Ovary (tissue), 7 donors: ENCODE measurements at regions not wholly inside any gene's neighbourhood (a gene's known extent, or its start where the extent isn't known, plus 50 kb on each side); places are given as distances from the start of the nearest gene placed in this dataset.

Experiments
- DNase-seq, 5 donors: peaks; one replicate each; pipeline ENCODE4 v3.0.0-alpha.2; 2019 to 2020
- H3K27ac ChIP-seq, 2 donors: fragments of 200-600 bp; one replicate each; pipeline versions ENCODE4 v1.5.1 to v1.8.0; 2019 to 2022
- H3K27me3 ChIP-seq: fragments of 200-600 bp; one replicate; pipeline ENCODE4 v1.8.0; 2022
- H3K36me3 ChIP-seq: fragments of 200-600 bp; sonication (generic); one replicate; pipeline ENCODE4 v1.5.1; 2019
- H3K4me1 ChIP-seq: one replicate; pipeline ENCODE4 v1.8.1; 2013; ENCODE audit warnings: mild to moderate bottlenecking, moderate library complexity; ENCODE audit not compliant: insufficient read depth
- H3K4me3 ChIP-seq: fragments of 200-600 bp; sonication (generic); one replicate; pipeline ENCODE4 v1.5.1; 2017
- H3K9me3 ChIP-seq, 2 donors: fragments of 200-600 bp in 1 of 2; sonication (generic) in 1 of 2; one replicate each; pipeline versions ENCODE4 v1.5.1 to v1.8.1; 2013 to 2019; ENCODE audit warnings: mild to moderate bottlenecking in 1 of 2, moderate library complexity in 1 of 2
- EP300 ChIP-seq: sonication (generic); formaldehyde crosslinking; IDR thresholded peaks from one replicate; pipeline ENCODE4 v1.6.1; 2017; ENCODE audit warnings: antibody characterized with exemption
- POLR2A ChIP-seq: fragments of 450-650 bp; IDR thresholded peaks from one replicate; pipeline ENCODE4 v1.6.1; 2017; ENCODE audit warnings: antibody characterized with exemption, mild to moderate bottlenecking, moderate library complexity
- WGBS, 3 donors: extraction: QIAGEN DNeasy Blood & Tissue Kit in 1 of 3; methylation state at CpG; one replicate each; pipeline versions ENCODE4 v1.1.5 to v1.1.7; 2013 to 2017; 5-methylcytosine and 5-hydroxymethylcytosine counted together
- intact Hi-C, 4 donors: fragments of 100-400 bp; cut with DNase I; formaldehyde crosslinking; loops; one replicate each; pipeline versions ENCODE4 v1.11.0 to v1.15.1; 2022 to 2023
- TF ChIP-seq, protein P1 (sequence below), 3 donors: fragments of 450-650 bp in 2 of 3; fragments of 200-600 bp in 1 of 3; IDR thresholded peaks; one replicate each; pipeline versions ENCODE4 v1.5.1 to v1.8.0; 2016 to 2022; ENCODE audit warnings: antibody characterized with exemption in 3 of 3, mild to moderate bottlenecking in 1 of 3
- donor health status: DM: no; HTN: no; CAD: no; lungs with moderate emphysema.
- donor health status: DM: no; HTN: no; CAD: no.
- donor health status: Bipolar disorder and iron deficiency.
- donor health status: DM: no; HTN: no; CAD: no.
- donor health status: DM: yes; HTN: yes; CAD: no.

DNA sequence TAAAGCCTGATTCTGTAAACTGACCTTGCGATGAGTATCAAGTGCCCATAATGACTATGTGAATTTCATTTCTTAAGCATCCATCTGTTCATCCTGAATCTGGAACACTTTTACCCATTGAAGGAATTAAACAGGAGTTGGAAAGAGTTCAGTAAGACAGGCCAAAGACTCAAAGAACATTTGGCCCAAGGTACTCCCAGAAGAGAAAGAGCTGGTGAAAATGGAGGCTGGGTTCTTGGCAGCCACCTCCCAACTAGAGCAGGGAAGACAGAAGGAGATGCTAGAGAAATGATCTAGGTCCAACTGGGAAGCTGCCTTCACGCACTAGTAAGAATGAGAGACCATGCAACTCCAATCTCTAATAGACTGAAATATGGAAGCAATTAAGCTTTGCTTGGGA is 57.1 kb upstream of the ADRA1D start:
- intact Hi-C loops = loop anchor here in 1 of 4 donors (2.0 kb wide), 1 partner anchor 69 kb away; no protein-coding TSS in a partner anchor
- WGBS, 3 donors = 91 to 96% (median 96%) methylated on average over 2 of the region's 2 CpGs
- Histone ChIP-seq H3K4me1 (no peaks in the 10 kb centered on the region), H3K9me3 (no peaks in the 10 kb centered on the region), H3K27ac (no peak overlapping the region), H3K4me3 (no peak overlapping the region), H3K36me3 (no peaks in the 10 kb centered on the region), H3K27me3 (no peaks in the 10 kb centered on the region)
- no peak for DNase-seq
- TF ChIP-seq EP300 = no peak
- TF ChIP-seq POLR2A = no peak
- TF ChIP-seq, protein P1, sequence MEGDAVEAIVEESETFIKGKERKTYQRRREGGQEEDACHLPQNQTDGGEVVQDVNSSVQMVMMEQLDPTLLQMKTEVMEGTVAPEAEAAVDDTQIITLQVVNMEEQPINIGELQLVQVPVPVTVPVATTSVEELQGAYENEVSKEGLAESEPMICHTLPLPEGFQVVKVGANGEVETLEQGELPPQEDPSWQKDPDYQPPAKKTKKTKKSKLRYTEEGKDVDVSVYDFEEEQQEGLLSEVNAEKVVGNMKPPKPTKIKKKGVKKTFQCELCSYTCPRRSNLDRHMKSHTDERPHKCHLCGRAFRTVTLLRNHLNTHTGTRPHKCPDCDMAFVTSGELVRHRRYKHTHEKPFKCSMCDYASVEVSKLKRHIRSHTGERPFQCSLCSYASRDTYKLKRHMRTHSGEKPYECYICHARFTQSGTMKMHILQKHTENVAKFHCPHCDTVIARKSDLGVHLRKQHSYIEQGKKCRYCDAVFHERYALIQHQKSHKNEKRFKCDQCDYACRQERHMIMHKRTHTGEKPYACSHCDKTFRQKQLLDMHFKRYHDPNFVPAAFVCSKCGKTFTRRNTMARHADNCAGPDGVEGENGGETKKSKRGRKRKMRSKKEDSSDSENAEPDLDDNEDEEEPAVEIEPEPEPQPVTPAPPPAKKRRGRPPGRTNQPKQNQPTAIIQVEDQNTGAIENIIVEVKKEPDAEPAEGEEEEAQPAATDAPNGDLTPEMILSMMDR (IDR thresholded peaks at IDR 0.05) = no peak

DNA sequence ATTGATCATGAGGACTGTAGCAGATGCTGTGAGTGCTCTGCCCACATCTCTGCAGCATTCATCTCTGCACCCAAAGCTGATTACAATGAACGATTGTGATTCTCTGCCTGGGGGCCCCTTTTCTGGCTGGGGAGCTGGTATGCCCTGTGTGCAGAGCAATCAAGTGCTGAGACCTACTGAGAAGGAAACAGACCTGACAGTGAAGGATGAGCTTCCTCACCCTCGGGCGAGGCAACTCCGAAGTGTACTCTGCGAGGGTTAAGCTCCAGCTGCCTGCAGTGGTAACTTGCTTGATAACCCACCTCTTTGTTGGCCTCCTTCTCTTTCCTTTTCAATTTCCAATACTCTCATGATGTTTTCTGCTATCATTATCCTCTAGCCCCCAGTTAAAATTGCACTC is 56.0 kb upstream of the ADRA1D start:
- intact Hi-C loops = no loop called here
- H3K4me3 ChIP-seq = no peak overlapping the region
- H3K9me3 ChIP-seq = no peaks in the 10 kb centered on the region
- no peaks in the 10 kb centered on the region for H3K4me1 ChIP-seq
- 52 to 72% (median 64%) methylated on average over 5 of the region's 5 CpGs for WGBS, 3 donors
- H3K36me3 ChIP-seq = no peaks in the 10 kb centered on the region
- no peak overlapping the region for H3K27ac ChIP-seq
- no peak for DNase-seq
- no peak for TF ChIP-seq POLR2A
- TF ChIP-seq, protein P1 (IDR thresholded peaks at IDR 0.05) = no peak
- H3K27me3 ChIP-seq = no peaks in the 10 kb centered on the region

DNA sequence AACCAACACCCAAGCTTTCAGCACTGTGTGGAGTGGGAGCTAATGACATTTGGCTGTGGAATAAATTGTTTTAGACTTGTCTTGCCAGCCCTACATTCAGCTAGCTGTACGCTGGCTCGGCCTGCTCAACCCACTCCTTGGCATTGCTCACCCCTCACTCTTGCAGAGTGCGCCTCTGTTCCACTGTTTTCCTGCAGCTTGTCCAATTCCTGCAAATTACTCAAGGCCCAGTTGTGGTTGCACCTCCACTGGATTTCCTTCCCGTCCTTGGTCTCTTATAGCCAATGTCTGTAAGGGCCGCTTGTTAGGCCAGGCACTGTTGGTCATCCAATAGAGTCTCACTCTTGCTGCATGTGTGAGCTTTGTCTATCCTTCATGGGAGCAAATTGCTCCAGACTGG is 55.5 kb upstream of the ADRA1D start:
- no peaks in the 10 kb centered on the region for H3K4me1 ChIP-seq
- DNase-seq = no peak
- no peak overlapping the region for H3K27ac ChIP-seq
- no peaks in the 10 kb centered on the region for H3K9me3 ChIP-seq
- no peak overlapping the region for H3K4me3 ChIP-seq
- no peaks in the 10 kb centered on the region for H3K36me3 ChIP-seq
- no peak for TF ChIP-seq EP300
- TF ChIP-seq POLR2A = no peak
- TF ChIP-seq, protein P1 (IDR thresholded peaks at IDR 0.05) = no peak
- intact Hi-C loops = no loop called here
- WGBS, 3 donors = 88 to 93% (median 92%) methylated on average over 5 of the region's 5 CpGs
- no peaks in the 10 kb centered on the region for H3K27me3 ChIP-seq

DNA sequence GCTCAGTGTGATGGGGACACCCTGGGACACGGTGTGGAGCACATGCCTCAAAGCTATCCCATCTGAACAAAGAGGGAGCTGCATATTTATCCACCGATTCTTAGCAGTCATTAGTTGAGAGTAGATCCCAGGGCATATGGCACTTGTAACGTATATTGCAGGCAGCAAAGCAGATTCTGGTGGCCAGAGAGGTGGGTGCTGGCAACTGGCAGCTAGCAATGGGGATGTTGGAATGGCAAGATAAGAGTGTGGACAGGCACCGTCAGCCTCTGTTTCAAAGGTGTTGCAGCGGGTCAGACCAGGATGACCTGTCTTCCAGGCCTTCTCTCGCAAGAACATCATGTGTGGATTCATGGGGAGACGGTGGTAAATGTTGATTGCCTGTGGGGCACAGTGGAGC is 54.0 kb upstream of the ADRA1D start:
- H3K27ac ChIP-seq = no peak overlapping the region
- H3K27me3 ChIP-seq = no peaks in the 10 kb centered on the region
- H3K4me3 ChIP-seq = no peak overlapping the region
- no peaks in the 10 kb centered on the region for H3K4me1 ChIP-seq
- 77 to 87% (median 84%) methylated on average over 7 of the region's 7 CpGs for WGBS, 3 donors
- TF ChIP-seq EP300 = no peak
- TF ChIP-seq POLR2A = no peak
- TF ChIP-seq, protein P1 (IDR thresholded peaks at IDR 0.05) = no peak
- no peak for DNase-seq
- intact Hi-C loops = no loop called here
- H3K9me3 ChIP-seq = no peaks in the 10 kb centered on the region
- no peaks in the 10 kb centered on the region for H3K36me3 ChIP-seq

DNA sequence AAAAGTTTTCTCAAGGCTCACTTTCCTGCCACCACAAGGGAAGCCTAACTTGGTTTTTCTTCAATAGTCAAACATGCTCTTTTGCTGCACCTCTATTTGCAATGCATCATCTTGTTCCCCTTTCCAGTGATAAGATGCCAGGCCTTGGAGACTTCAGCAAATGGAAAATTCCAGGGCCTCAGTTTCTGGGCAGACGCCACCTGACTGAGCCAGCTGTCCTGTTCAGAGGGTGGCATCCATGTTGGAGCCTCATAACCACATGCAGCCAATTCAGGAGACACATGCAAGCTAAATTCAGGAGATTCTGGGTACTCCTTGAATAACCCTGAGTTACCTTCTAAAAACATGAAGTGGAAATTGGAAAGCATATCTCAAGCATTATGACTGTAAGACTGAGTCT is 51.8 kb upstream of the ADRA1D start:
- H3K27ac ChIP-seq = no peak overlapping the region
- H3K9me3 ChIP-seq = no peaks in the 10 kb centered on the region
- H3K4me3 ChIP-seq = no peak overlapping the region
- DNase-seq = no peak
- no peak for TF ChIP-seq POLR2A
- TF ChIP-seq EP300 = no peak
- TF ChIP-seq, protein P1 (IDR thresholded peaks at IDR 0.05) = no peak
- H3K36me3 ChIP-seq = no peaks in the 10 kb centered on the region
- no peaks in the 10 kb centered on the region for H3K4me1 ChIP-seq
- no peaks in the 10 kb centered on the region for H3K27me3 ChIP-seq
- intact Hi-C loops = no loop called here
- WGBS, 3 donors = 69 to 94% (median 86%) methylated on average over 1 of the region's 1 CpG
